Activated gamma-delta T cell treated with Interleukin-2 at 50 U/mL for 16 hours (primary cell): ENCODE measurements at regions not wholly inside any gene's neighbourhood (a gene's known extent, or its start where the extent isn't known, plus 50 kb on each side); places are given as distances from the start of the nearest gene placed in this dataset.
"Not testable (repeated sequence)": the region's sequence is repeated elsewhere in the genome, so short reads cannot be mapped to it uniquely, and the experiment has no call there.

Experiments used
- DNase-seq: peaks from one replicate; pipeline ENCODE4 v3.0.0-alpha.2; 2020

DNA sequence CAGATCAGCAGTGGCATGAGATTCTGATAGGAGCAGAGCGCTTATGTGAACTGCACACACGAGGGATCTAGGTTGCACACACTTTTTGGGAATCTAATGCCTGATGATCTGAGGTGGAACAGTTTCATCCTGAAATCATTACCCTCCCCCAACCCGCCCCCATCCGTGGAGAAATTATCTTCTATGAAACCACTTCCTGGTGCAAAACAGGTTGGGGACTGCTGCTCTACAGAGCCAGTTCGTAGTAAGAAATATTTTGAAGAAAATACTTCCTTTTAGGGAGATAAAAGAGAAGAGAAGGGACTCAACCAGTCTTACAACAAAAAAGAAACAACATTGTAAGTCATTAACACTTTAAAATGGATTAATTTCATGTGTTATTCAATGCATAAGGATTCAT, 1308.2 kb downstream of the GATA3 start:
- no peak for DNase-seq

- DNase-seq, result no peak
Measured at GRCh38 chr10:9379183-9379582, 1324.7 kb downstream of the GATA3 start.

DNA sequence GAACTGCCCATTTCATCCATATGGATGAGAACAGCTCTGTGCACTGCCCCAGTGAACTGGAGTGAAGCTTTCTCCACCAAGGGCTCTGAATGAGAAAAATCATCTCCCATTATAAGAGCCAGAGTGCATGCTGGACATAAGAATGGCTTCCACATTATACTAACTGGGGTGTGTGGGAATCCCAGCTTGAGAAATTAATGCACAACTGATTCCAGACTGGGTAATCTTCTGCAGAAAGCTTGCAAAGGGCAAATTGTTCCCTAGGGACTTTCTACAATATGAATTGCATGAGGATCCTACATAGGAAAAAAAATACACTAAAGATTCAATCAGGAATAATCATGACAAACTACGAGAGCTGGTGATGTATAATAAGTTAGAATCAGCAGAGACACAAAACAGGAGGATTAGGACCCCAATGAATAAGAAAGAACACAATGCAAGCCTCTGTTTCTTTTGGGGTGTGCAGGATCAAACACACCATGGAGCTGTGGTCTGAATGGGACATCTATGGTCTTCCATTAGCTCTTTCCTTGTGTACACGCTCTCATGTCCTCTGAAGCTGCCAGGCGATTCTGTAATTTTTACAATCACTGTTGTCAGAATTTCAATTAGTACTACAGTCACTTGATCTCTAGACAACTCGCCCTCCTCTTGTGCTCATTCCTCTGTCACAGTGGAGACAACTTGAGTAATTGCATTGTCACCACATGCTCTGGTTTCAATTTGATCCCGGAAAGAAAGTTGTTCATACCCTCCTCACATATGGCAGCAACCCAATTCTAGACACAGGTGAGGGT, 1327.4 kb downstream of the GATA3 start:
- no peak for DNase-seq

DNA sequence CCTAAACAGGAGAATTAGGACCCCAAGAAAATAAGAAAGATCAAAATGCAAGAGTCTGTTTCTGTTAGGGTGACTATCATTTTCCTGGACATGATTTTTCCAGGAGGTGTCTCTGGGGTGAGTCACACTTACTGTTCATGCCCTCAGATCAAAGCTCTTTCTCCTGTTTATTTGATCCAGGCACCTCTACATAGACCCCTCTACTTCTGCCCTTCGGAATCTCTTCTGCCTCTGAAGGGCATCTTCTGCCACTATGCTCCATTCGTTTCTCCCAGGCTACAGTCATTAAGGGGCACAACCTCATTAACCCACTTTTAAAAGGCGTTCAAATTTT, 1328.0 kb downstream of the GATA3 start:
- no peak for DNase-seq

GRCh38 chr10:9390516-9390915, 1336.0 kb downstream of the GATA3 start:
- no peak for DNase-seq

DNA sequence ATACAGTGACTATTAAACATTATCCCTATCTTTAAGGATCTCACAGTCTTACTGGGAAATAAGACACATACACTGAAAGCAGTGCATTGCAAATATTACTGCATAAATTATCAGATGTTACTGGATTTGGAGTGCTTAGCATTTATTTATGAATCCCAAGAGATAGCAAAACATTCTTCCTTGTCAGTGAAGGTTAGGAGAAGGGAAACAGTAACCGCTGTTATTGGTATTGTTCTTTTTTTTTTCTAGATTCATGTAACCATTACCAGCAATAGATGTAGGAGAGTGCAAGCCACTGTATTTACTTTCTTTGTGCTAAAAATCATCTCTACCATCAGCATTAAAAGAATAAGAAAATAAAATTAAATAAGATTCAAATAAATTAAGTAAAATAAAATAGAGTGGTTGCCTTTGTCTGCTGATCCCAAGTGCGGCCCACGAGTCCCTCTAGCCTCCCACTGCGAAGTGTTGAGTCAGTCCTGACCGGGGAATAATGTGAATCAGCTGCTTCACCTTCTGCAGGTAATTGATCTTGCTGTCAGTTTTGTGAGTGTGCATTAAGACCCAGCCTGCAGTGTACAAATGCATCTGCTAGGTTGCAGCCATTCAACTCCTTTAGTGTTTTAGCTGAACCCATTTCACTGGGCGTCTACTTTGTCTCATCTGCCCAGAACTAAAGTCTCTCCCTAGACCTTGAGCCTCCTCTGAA, 1344.9 kb downstream of the GATA3 start:
- DNase-seq, result no peak

DNA sequence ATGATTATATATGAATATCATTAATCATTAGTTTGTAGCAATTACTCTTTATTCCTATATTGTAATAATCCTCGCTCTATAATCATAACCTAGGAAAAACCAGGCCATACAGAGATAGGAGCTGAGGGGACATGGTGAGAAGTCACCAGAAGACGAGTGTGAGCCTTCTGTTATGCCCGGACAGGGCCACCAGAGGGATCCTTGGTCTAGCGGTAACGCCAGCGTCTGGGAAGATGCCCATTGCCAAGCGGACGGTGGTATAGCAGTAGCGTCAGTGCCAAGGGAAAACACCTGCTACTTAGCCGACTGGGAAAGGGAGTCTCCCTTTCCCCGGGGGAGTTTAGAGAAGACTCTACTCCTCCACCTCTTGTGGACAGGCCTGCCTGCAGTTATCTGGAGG, 1347.6 kb downstream of the GATA3 start:
- DNase-seq, result not testable (repeated sequence)

DNA sequence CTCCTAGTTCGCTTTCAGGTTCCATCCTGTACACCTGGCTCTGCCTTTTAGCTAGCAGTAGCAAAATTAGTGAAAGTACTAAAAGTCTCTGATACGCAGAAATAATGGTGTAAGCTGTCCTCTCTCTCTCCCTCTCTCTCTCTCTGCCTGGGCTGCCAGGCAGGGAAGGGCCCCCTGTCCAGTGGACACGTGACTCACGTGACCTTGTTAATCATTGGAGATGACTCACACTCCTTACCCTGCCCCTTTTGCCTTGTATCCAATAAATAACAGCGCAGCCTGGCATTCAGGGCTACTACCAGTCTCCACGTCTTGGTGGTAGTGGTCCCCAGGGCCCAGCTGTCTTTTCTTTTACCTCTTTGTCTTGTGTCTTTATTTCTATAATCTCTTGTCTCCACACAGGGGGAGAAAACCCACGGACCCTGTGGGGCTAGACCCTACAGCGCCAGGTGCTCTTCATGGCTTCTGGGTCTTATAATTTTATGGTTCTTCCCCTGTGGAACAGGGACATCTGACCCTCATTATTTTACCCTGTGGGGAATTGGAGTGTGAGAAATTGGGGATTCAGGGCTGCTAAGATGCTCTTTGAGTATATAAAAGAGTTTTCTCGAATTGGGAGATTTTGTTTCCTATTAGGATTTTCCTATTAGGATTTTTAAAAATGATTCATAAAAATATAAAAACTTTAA, 1348.2 kb downstream of the GATA3 start:
- not testable (repeated sequence) for DNase-seq

DNA sequence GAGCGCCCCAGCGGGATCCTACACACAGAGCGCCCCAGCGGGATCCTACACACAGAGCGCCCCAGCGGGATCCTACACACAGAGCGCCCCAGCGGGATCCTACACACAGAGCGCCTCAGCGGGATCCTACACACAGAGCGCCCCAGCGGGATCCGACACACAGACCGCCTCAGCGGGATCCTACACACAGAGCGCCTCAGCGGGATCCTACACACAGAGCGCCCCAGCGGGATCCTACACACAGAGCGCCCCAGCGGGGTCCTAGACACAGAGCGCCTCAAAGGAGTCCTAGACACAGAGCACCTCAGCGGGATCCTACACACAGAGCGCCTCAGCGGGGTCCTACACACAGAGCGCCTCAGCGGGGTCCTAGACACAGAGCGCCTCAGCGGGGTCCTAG, 1352.7 kb downstream of the GATA3 start:
- DNase-seq, result not testable (repeated sequence)

GRCh38 chr10:9416331-9416730, 1361.8 kb downstream of the GATA3 start:
- no peak for DNase-seq

GRCh38 chr10:9419757-9420156, 1365.3 kb downstream of the GATA3 start:
- DNase-seq, result no peak

- DNase-seq, result no peak
Measured at GRCh38 chr10:9427209-9427608, 1372.7 kb downstream of the GATA3 start.

GRCh38 chr10:9437131-9437530, 1382.6 kb downstream of the GATA3 start:
- DNase-seq, result no peak

GRCh38 chr10:9443758-9444157, 1389.3 kb downstream of the GATA3 start:
- no peak for DNase-seq

GRCh38 chr10:9449530-9449929, 1395.0 kb downstream of the GATA3 start:
- DNase-seq, result no peak

DNA sequence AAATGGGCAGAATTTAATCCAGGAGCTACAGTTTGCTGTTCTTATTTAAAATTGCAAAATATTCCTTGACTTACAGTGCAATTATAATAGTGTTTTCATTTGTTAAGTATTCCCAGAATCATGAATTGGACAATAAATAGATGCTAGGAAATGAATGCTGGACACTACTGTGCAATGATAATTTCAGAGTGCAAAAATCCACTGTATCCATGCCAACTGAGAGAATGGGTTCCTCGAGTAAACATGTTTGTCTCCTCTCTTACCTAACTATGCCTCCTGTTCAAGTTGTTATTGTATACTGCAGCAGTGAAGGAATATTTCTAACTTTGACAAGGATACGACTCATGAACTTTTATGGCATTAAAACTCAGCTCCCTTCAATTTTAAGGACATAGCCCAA, 1396.3 kb downstream of the GATA3 start:
- DNase-seq, result no peak

DNA sequence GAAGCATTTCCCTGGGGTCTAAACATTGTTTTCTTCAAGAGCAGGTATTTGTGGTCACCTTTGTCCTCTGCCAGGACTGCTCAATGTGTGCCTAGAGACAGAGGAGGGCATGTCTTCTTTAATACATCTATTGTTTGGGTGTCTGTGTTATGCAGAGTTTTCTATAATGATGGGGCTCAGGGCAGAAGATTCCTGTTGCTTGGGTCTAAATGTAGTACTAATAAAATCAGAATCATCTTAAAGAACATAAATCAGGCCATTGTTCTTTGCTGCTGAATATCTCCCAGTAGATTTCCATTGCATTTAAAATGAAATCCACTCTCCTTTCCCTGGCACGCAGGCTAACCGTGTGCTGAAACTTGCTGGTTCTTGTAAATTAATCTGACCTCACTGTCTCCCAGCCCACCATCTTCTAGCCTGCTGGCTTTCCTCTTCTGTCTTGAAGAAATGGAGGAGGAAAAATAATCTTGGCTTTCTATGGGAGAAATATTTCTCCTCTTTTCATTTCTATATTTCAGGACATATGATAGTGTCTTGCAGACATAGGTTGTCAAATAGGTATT, 1396.8 kb downstream of the GATA3 start:
- no peak for DNase-seq

GRCh38 chr10:9452056-9452455, 1397.6 kb downstream of the GATA3 start:
- DNase-seq, result no peak

- DNase-seq, result not testable (repeated sequence)
Measured at GRCh38 chr10:9453871-9454270, 1399.4 kb downstream of the GATA3 start.

- no peak for DNase-seq
Measured at GRCh38 chr10:9469663-9470205, 1415.2 kb downstream of the GATA3 start.

DNA sequence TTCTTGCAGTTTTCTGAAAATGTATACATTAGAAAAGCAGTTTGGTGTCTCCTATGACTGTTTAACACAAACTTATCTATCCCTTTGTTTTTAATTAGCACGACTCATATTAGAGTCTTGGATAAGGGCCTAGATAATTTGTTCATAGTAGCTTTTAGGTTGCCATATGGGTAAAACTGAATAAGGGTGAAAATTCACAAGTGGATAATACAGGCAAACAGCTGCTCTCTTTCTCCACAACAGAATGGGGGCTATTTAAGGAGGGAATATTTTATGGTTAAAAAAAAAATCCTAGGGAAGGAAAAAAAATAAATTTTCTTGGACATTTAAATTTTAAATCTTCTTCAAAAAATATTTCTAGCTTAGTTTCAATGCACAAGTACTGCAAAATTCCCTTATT, 1416.1 kb downstream of the GATA3 start:
- no peak for DNase-seq

GRCh38 chr10:9501944-9502343, 1447.5 kb downstream of the GATA3 start:
- no peak for DNase-seq

GRCh38 chr10:9504227-9504626, 1449.7 kb downstream of the GATA3 start:
- no peak for DNase-seq
